DOHH2 (cell line): ENCODE measurements at regions not wholly inside any gene's neighbourhood (a gene's known extent, or its start where the extent isn't known, plus 50 kb on each side); places are given as distances from the start of the nearest gene placed in this dataset.
A peak's percentile ranks its signal among the peaks of the same experiment; 100 is the strongest.

Experiments used
- H3F3A ChIP-seq: fragments of 200-600 bp; sonication (generic), shearing (Covaris generic); 2 replicates; pipeline ENCODE4 v1.6.0; 2016; ENCODE audit warnings: antibody characterized with exemption, mild to moderate bottlenecking; ENCODE audit not compliant: control insufficient read depth, insufficient read depth
- H3K27ac ChIP-seq: fragments of 200-600 bp; sonication (generic); 2 replicates; pipeline ENCODE4 v1.5.1; 2014; ENCODE audit warnings: low read depth, mild to moderate bottlenecking, low read length, moderate library complexity
- H3K27me3 ChIP-seq: fragments of 200-600 bp; sonication (generic); 2 replicates; pipeline ENCODE4 v1.6.1; 2014; ENCODE audit warnings: mild to moderate bottlenecking, low read length, mixed read lengths; ENCODE audit not compliant: control insufficient read depth
- H3K36me3 ChIP-seq: fragments of 200-600 bp; sonication (generic); 2 replicates; pipeline ENCODE4 v1.6.1; 2014; ENCODE audit warnings: mild to moderate bottlenecking, low read length, moderate library complexity, mixed read lengths; ENCODE audit not compliant: control insufficient read depth
- H3K4me1 ChIP-seq: fragments of 200-600 bp; sonication (generic); 2 replicates; pipeline ENCODE4 v1.6.1; 2014; ENCODE audit warnings: mild to moderate bottlenecking, low read length, mixed read lengths; ENCODE audit not compliant: control insufficient read depth
- H3K4me2 ChIP-seq: fragments of 200-600 bp; sonication (generic); 2 replicates; pipeline ENCODE4 v1.6.0; 2014; ENCODE audit warnings: mild to moderate bottlenecking, low read length, moderate library complexity
- H3K4me3 ChIP-seq: fragments of 200-600 bp; sonication (generic); 2 replicates; pipeline ENCODE4 v1.5.1; 2014; ENCODE audit warnings: mild to moderate bottlenecking, low read length, mixed read lengths
- H3K79me2 ChIP-seq: fragments of 200-600 bp; sonication (generic); 2 replicates; pipeline ENCODE4 v1.6.1; 2014; ENCODE audit warnings: mild to moderate bottlenecking, low read length, mixed read lengths; ENCODE audit not compliant: control insufficient read depth
- H3K9me2 ChIP-seq: fragments of 200-600 bp; sonication (generic); replicated peaks from 2 replicates; pipeline ENCODE4 v1.6.1; 2014; ENCODE audit warnings: mild to moderate bottlenecking, low read length, mixed read lengths; ENCODE audit not compliant: control insufficient read depth
- H3K9me3 ChIP-seq: fragments of 200-600 bp; sonication (generic); 2 replicates; pipeline ENCODE4 v1.6.1; 2014; ENCODE audit warnings: antibody characterized with exemption, low read length, mixed read lengths; ENCODE audit not compliant: control insufficient read depth, insufficient read depth
- H4K20me1 ChIP-seq: fragments of 200-600 bp; sonication (generic); 2 replicates; pipeline ENCODE4 v1.6.0; 2014; ENCODE audit warnings: low read depth, mild to moderate bottlenecking, antibody characterized with exemption, low read length, moderate library complexity; ENCODE audit not compliant: control insufficient read depth, insufficient read depth
- CTCF ChIP-seq: fragments of 200-600 bp; sonication (generic); IDR thresholded peaks from one replicate; pipeline ENCODE4 v1.5.1; 2014; ENCODE audit warnings: antibody characterized with exemption, mild to moderate bottlenecking, low read depth, low read length; ENCODE audit not compliant: poor library complexity, severe bottlenecking
- EZH2phosphoT487 ChIP-seq: fragments of 200-600 bp; sonication (generic); IDR thresholded peaks from 2 replicates; pipeline ENCODE4 v1.6.1; 2017; ENCODE audit warnings: borderline replicate concordance, mild to moderate bottlenecking, antibody characterized with exemption, low read length, moderate library complexity, mixed read lengths

GRCh38 chr1:233518344-233518743 lies 95.6 kb upstream of the KCNK1 start:
- Histone ChIP-seq H3F3A (no peaks in the 10 kb centered on the region), H3K27me3 (no peaks in the 10 kb centered on the region), H3K9me3 (peaks cover 12% of the 10 kb centered on the region; the same call in 1 of the 2 replicates), H3K4me1 (0 out of 2 replicates have a peak, but pooled peaks cover 5% of the 10 kb centered on the region), H3K36me3 (no peaks in the 10 kb centered on the region), H4K20me1 (no peaks in the 10 kb centered on the region), H3K27ac (no peak overlapping the region), H3K4me3 (no peak overlapping the region), H3K79me2 (no peaks in the 10 kb centered on the region), H3K4me2 (no peak overlapping the region), H3K9me2 (no peaks in the 10 kb centered on the region)
- TF ChIP-seq CTCF, result peak; percentile 79
- TF ChIP-seq EZH2phosphoT487, result no peak

- H3K36me3 ChIP-seq, result no peaks in the 10 kb centered on the region
- H4K20me1 ChIP-seq, result no peaks in the 10 kb centered on the region
- H3K27me3 ChIP-seq, result no peaks in the 10 kb centered on the region
- H3K79me2 ChIP-seq, result no peaks in the 10 kb centered on the region
- 0 out of 2 replicates have a peak, but pooled peaks cover 5% of the 10 kb centered on the region for H3K4me1 ChIP-seq
- H3K4me2 ChIP-seq, result no peak overlapping the region
- no peak for TF ChIP-seq CTCF
- H3F3A ChIP-seq, result no peaks in the 10 kb centered on the region
- no peaks in the 10 kb centered on the region for H3K9me2 ChIP-seq
- H3K4me3 ChIP-seq, result no peak overlapping the region
- no peak overlapping the region for H3K27ac ChIP-seq
- H3K9me3 ChIP-seq, result peaks cover 11% of the 10 kb centered on the region; the same call in 1 of the 2 replicates
These were observed 93.4 kb upstream of the KCNK1 start for GRCh38 chr1:233520261-233521191.

- H3K4me2 ChIP-seq, result no peak overlapping the region
- no peaks in the 10 kb centered on the region for H3K79me2 ChIP-seq
- H3K36me3 ChIP-seq, result no peaks in the 10 kb centered on the region
- no peaks in the 10 kb centered on the region for H3K27me3 ChIP-seq
- H4K20me1 ChIP-seq, result no peaks in the 10 kb centered on the region
- 0 out of 2 replicates have a peak, but pooled peaks cover 3% of the 10 kb centered on the region for H3K9me3 ChIP-seq
- no peaks in the 10 kb centered on the region for H3F3A ChIP-seq
- H3K9me2 ChIP-seq, result no peaks in the 10 kb centered on the region
- 0 out of 2 replicates have a peak, but pooled peaks cover 5% of the 10 kb centered on the region for H3K4me1 ChIP-seq
- no peak overlapping the region for H3K27ac ChIP-seq
- TF ChIP-seq CTCF, result no peak
- TF ChIP-seq EZH2phosphoT487, result no peak
- no peak overlapping the region for H3K4me3 ChIP-seq
These were observed 90.9 kb upstream of the KCNK1 start for GRCh38 chr1:233523047-233523446.
